ENCODE measurements at regions not wholly inside any gene's neighbourhood (a gene's known extent, or its start where the extent isn't known, plus 50 kb on each side); places are given as distances from the start of the nearest gene placed in this dataset.

GRCh38 chr1:216777148-216777547, 53.9 kb upstream of the ESRRG start:
- TF ChIP-seq, protein P1, sequence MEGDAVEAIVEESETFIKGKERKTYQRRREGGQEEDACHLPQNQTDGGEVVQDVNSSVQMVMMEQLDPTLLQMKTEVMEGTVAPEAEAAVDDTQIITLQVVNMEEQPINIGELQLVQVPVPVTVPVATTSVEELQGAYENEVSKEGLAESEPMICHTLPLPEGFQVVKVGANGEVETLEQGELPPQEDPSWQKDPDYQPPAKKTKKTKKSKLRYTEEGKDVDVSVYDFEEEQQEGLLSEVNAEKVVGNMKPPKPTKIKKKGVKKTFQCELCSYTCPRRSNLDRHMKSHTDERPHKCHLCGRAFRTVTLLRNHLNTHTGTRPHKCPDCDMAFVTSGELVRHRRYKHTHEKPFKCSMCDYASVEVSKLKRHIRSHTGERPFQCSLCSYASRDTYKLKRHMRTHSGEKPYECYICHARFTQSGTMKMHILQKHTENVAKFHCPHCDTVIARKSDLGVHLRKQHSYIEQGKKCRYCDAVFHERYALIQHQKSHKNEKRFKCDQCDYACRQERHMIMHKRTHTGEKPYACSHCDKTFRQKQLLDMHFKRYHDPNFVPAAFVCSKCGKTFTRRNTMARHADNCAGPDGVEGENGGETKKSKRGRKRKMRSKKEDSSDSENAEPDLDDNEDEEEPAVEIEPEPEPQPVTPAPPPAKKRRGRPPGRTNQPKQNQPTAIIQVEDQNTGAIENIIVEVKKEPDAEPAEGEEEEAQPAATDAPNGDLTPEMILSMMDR (IDR thresholded peaks at IDR 0.05): no peak
- no peak for TF ChIP-seq POLR2A (IDR thresholded peaks at IDR 0.05)
- Histone ChIP-seq H3K36me3 (no peaks in the 10 kb centered on the region), H3K4me1 (no peaks in the 10 kb centered on the region), H3K27ac (no peak overlapping the region), H3K27me3 (no peaks in the 10 kb centered on the region), H3K9me3 (peaks cover 0 to 4% (median 0%) of the 10 kb centered on the region in 4 donors), H3K4me3 (no peak overlapping the region)
- no peak for DNase-seq
